ENCODE measurements at regions not wholly inside any gene's neighbourhood (a gene's known extent, or its start where the extent isn't known, plus 50 kb on each side); places are given as distances from the start of the nearest gene placed in this dataset.
"Not testable (repeated sequence)": the region's sequence is repeated elsewhere in the genome, so short reads cannot be mapped to it uniquely, and the experiment has no call there.

DNA sequence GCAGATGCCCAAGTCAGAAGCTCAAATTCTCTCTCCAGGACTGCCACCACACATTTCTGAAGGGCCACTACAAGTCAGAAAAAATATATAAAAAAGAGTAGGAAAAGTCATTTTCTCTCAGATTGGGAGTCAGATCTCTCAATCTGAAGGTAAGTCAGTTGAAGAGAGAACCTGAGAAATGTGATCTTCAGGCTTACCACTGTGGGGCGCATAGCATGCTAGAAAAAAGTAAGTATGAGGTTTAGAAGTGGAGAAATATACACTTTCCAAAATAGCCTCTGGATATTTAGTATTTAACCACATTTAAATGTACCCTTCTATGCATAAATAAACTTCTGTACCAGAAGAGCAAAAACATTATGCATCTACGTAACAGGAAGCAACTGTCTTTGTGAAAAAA lies 800.7 kb upstream of the CTNND2 start:
- DNase-seq = no peak

DNA sequence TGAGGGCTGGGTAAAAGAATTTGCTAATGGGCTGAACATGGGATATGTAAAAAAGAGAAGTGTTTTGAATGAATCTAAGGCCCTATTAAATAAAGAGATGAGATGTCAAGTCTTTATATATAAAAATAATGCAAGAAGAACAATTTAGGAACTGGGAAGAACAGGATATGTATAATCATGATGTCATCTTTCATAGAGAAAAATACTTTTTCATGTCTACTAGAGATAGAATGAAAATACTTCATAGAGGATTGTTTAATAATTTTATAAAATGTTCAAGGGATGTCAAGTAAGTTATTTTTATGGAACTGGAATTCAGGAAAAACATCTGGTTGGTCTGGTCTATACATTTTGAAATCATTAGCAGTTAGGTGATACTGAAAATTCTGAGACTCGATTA lies 799.0 kb upstream of the CTNND2 start:
- DNase-seq = no peak

DNA sequence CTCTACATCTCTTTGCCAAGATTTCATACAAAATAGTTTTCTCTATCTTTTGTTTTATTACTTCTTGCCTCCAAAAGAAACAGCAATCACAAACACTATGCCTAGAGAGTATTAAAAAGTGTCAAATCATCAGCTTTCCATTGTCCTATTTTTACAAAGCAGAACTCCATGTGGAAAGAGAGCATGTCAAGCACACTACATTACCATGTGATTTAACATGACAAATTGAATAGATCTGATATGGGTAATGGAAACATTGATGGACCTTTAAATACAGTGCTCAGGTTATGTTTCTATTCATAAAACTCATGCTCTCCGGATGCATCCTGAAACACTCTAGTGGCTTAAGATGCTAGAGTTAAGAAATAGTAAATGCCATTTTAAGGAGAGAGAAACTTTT lies 791.4 kb upstream of the CTNND2 start:
- no peak for DNase-seq

DNA sequence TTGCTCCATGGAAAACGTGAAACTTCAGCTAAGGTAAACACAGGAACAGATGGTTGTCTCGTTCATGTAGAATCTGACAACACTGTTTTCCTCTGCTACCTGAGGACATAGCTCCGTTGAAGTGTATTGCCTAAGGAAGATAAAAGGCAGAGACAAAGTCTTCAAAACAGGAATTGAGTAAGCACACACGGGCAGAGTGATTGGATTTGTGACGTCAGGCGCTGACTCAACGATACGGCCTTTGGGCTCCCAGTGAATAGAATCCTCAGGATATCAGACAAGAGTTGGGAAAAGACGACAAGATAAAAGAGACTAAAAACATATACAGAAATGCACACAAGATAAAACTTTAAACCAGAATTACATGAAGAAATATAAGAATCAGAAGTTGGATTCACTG lies 787.1 kb upstream of the CTNND2 start:
- DNase-seq = no peak

DNA sequence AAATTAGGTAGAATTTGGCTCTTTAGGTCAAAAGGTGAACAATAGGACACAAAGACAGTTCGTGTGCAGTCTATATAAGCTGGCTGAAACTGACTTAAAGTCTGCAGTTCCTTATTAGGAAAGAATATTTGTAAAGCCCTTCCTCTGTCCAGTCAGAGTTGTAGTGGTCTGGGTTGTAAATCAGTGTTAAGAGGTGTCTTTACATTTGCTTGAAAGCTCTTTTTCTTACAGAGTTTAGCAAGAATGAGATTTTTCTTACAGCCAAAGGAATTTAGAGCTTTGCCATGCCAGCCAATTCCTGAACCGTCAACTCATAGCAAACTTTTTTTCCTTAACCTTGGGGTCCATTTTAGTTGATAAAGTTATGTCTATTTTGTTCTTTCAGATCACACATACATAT lies 786.1 kb upstream of the CTNND2 start:
- DNase-seq = no peak

DNA sequence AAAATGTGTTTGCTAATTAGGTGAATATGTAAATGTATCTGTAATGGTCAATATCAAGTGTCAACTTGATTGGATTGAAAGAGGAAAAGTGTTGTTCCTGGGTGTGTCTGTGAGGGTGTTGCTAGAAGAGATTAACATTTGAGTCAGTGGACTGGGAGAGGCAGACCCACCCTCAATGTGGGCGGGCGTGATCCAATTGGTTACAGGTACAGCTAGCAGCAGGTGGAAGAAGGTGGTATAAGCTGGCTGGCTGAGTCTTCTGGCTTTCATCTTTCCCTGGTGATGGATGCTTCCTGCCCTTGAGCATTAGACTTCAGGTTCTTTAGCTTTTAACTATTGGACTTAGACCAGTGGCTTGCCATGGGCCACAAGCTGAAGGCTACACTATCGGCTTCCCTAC lies 779.0 kb upstream of the CTNND2 start:
- no peak for DNase-seq

DNA sequence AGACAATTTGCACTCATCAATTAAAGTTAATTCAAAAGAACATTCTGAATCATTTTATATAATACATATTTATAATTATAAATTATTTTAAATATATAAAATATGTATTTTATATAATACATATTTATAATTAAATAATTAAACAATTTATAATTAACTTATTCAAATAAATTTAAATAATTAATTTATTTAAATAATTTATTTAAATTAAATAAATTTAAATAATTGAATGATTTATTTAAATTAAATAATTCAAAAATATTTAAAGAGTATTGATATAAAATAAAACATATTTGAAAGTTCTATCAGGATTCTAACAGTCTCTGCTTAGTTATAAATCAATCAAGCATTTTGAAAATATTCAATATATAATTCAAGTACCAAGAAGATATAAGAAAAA lies 775.5 kb upstream of the CTNND2 start:
- DNase-seq = no peak

DNA sequence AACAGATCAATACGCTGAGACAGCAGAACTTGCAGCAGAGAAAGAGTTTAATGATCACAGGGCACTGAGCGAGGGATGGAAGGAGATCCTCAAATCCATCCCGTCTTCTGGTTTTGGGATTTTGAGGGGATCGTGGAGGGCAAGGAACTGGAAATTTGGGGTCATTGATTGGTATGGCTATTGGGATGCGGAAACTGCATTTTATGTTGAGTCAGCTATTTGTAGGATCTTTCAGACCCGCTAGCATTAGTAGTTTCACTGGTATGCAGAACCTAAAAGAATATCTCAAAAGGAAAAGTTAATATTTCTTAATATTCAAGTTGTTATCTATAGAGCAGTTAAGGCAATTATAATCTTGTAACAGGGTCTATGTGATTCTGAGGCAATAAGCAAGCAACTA lies 771.7 kb upstream of the CTNND2 start:
- DNase-seq = no peak

DNA sequence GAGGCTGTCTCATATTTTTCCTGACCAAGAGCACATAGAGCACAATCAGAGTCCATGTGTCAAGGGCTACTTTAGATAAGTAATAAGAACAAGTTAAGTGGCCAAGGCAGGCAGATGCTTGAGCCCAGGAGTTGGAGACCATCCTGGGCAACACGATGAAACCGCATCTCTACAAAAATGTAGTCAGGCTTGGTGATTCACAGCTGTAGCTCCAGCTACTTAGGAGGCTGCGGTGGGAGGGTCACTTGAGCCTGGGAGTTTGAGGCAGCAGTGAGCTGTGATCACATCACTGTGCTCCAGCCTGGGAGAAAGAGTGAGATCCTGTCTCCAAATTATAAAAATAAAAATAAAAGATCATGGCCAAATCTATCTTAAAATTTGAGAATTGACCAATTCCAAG lies 767.9 kb upstream of the CTNND2 start:
- no peak for DNase-seq

DNA sequence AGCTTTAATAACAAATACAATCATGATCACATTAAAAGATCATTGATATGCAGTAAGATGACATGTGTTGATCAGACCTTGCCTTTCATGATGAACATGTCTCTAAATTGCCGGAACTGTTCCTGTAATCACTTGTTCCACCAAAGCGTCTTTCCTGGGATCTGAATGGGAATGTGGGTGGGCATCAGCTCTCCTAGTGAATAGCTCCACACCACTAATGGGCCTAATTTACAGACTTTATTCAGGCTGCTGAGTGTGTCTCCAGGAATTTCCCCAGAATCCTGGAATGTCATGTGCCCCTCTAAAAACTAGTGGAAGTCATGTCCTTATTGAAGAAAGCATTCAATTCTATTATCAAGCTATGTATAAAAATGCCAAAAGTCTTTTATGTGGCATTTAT lies 765.1 kb upstream of the CTNND2 start:
- DNase-seq = no peak

DNA sequence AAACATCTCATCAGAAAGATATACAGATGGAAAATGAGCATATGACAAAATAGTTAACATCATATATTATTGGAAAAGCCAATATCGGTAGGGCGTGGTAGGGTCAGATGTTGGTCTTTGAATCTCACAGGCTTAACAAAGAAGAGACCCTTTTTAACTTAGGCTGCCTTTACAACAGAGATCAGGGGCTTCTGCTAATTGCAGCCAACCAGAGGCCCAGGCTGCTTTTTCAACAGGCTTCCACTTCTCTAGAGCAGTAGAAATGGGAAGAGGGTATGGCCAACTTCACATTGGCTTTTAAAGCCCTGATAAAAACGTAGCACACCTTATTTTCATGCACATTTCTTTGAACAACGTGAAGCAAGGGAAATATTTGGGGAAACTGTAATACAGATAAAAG lies 764.3 kb upstream of the CTNND2 start:
- DNase-seq = no peak

DNA sequence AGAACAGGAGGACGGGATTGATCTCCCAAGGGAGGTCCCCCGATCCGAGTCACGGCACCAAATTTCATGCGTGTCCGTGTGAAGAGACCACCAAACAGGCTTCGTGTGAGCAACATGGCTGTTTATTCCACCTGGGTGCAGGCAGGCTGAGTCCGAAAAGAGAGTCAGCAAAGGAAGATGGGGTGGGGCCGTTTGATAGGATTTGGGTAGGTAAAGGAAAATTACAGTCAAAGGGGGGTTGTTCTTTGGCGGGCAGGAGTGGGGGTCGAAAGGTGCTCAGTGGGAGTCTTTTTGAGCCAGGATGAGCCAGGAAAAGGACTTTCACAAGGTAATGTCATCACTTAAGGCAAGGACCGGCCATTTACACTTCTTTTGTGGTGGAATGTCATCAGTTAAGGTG lies 763.6 kb upstream of the CTNND2 start:
- DNase-seq = not testable (repeated sequence)

DNA sequence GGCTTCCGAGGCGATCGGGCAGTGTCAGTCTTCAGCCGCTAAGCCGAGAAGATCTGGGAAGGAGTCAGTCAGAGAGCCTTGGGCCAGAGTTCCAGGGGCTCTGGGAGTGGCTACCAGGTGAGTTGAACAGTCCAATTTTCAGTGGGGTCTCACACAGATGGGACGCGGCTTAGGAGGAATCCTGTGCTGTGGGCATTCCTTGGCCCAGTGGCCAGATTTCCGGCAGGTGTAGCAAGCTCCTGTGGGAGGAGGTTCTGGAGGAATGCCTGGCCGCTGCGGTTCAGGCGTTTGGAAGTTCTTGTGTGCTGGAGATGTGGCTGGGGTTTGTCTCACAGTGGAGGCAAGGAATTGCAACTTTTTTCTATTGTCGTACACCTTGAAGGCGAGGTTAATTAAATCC lies 761.5 kb upstream of the CTNND2 start:
- not testable (repeated sequence) for DNase-seq

DNA sequence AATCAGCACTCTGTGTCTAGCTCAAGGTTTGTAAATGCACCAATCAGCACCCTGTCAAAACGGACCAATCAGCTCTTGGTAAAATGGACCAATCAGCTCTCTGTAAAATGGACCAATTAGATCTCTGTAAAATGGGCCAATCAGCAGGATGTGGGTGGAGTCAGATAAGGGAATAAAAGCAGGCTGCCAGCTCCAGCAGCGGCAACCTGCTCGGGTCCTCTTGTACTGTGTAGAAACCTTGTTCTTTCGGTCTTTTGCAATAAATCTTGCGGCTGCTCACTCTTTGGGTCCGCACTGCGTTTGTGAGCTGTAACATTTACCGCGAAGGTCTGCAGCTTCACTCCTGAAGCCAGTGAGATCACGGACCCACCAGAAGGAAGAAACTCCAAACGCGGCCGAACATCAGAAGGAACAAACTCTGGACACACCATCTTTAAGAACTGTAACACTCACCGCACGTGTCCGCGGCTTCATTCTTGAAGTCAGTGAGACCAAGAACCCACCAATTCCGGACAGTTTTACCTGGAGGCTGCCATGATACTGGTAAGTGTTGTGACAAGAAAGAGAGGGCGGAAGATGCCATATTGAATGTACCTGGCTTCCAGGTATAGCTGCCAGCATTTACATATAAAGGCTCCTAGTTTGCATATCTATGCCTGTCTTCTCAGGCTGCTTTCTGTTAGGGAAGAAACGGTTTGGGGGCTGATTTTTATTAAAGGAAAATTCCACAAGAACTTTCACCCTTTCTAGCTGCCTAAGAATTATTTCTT lies 758.5 kb upstream of the CTNND2 start:
- no peak for DNase-seq

DNA sequence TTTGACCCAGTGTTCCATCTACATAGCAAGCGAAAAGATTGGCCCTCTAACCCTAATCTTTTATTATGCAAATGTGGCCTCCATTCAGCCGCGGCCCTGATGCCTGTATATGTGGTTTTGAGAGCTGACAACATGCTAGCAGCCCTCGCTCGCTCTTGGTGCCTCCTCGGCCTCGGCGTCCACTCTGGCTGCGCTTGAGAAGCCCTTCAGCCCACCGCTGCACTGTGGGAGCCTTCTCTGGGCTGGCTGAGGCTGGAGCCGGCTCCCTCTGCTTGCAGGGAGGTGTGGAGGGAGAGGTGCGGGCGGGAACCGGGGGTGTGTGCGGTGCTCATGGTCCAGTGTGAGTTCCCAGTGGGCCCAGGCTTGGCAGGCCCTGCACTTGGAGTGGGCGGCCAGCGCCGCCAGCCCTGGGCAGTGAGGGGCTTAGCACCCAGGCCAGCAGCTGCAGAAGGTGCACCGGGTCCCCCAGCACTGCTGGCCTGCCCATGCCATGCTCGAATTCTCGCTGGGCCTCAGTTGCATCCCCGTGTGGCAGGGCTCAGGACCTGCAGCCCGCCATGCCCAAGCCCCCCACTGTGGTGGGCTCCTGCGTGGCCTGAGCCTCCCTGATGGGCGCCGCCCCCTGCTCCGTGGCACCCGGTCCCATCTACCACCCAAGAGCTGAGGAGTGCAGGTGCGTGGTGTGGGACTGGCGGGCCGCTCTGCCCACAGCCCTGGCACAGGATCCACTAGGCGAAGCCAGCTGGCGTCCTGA lies 757.5 kb upstream of the CTNND2 start:
- no peak for DNase-seq

DNA sequence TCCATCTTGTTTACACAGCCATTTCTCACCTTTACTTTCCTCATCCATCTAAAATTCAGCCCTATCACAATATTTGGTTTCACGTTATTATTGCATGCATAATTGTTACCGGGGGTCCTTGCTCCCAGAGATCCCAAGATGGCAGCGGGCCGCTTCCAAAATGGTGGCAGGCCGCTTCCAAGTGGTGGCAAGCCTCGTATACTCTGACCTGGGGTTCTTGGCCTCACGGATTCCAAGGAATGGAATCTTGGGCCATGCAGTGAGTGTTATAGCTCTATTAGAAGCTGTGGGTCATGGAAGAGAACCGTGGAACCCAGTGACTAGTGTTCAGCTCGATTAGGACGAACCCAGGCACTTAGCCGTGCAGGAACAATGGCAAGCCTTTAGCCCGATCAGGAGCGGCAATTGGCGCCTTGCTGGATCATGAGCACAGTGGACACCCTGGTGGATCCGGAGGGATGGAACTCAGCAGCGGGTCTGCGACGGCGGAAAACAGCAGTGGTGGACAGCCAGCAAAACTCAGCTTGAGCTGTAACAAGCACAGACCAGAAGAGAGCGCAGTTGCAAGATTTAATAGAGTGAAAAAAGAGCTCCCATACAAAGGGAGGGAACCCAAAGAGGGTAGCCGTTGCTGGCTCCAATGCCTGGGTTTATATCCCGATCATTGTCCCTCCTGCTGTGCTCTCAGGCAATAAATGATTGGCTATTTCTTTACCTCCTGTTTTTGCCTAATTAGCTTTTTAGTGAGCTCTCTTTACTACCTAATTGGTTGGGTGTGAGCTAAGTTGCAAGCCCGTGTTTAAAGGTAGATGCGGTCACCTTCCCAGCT lies 756.2 kb upstream of the CTNND2 start:
- not testable (repeated sequence) for DNase-seq

DNA sequence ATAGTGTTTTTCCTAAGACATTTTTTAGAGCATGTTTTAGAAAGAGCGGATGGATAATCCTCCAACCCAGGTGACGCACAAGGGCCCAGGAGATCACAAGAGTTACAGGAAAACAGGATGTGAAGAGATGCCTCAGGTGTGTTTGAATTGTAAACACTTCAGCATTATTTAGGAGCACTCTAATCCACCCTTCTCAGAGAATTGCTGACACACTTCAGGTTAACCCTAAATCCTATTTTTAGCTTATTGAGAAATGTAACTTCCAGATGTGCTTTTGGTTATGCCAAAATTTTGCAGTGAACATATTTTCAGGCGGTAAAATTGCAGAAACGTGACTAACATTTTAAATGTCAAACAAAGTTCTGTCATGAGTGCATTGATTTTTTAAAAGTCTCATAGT lies 755.4 kb upstream of the CTNND2 start:
- no peak for DNase-seq

DNA sequence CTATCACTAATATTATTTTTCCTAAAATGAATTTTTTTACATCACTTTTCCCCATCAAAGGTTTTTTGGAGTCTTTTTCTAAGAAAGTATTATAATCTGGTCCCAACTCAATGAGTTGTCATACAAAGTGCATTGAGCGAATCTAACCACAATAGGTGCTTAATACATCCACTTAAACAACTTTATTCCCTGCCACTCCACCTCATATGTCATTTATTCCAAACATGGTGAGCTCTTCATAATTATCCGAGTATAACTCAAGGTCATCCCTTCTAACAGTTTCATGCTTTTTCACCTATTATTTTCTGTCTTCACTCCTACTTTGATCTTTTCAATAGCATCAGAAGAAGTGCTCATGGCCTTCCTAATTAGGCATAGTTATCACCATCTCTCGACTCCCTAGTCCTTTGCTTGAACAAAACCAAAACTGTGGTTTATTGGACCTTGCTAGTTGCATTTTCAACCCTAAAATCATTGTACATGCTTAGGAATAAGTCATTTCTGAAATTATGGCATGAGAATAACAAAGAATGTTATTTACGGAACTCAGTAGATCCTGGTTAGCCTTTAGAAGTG lies 754.7 kb upstream of the CTNND2 start:
- DNase-seq = no peak

DNA sequence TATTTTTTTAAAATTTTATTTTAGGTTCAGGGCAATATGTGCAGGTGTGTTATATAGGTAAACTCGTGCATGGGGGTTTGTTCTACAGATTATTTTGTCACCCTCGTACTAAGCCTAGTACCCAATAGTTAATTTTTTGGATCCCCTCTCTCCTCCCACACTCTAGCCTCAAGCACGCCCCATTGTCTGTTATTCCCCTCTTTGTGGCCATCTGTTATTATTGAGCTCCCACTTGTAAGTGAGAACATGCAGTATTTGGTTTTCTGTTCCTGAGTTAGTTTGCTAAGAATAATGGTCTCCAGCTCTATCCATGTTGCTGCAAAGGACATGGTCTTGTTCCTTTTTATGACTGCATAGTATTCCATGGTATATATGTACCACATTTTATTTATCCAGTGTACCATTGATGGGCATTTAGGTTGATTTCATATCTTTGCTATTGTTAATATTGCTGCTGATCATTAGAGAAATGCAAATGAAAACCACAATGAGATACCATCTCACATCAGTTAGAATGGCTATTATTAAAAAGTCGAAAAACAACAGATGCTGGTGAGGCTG lies 753.7 kb upstream of the CTNND2 start:
- DNase-seq = not testable (repeated sequence)

DNA sequence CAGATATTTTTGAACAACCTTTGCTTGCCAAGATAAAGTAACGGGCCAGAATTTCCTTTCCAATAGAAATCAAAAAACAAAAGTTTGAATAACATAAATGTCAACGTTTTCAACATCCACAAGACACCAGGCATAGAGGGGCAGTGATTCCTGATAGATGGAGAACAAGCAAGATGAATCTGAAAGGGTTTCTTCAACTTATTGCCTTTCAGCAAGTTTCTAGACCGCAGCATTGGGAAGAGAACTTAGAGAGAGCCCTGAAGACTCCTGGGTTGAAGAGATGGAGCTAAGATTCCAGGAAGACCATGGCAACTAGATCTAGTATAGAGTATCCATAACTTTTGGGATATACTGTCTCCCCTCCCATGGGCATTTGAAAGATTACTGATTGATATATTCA lies 751.4 kb upstream of the CTNND2 start:
- no peak for DNase-seq

DNA sequence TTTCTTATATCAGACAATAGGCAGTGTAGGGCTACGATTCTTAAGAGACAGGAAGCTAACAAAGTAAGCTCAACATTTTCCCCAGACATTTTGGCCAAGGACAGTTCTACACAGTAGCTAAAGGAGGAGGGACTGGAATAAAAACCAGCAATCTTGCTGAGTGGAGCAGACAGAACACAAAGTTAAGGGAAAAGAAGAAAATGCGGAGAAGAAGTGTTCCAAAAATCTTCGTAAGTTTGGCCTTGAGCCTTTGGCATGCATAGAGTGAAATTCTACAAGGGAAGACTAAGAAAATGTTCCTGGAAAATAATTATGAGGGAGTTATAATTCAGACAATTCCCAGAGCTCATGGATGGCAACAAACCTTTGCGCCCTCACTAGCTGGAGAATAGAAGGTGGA lies 748.0 kb upstream of the CTNND2 start:
- no peak for DNase-seq

DNA sequence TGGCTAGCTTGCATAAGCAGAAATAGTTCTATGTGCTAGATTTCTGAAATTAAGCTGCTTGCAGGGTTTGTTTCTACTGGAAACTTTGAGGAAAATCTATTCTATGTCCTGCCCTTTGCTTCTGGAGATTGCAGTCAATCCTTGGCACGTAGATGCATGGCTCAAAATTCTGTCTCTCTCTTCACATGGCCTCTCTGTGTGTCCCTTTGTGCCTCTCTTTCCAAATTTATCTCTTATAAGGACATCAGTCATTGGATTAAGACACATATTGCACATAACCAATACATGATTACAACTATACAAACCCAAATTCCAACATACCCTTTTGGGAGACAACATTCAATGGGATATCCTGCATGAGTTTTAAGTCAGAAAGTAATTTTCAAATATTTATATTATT lies 744.3 kb upstream of the CTNND2 start:
- no peak for DNase-seq

DNA sequence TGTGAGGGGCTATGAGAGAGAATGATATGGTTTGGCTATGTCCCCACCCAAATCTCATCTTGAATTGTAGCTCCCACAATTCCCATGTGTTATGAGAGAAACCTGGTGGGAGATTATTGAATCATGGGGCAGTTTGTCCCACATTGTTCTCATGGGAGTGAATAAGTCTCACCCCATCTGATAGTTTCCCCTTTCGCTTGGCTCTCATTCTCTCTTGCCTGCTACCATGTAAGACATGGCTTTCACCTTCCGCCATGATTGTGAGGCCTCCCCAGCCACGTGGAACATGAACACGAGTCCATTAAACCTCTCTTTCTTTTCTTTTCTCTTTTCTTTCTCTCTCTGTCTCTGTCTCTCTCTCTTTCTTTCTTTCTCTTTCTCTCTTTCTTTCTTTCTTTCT lies 743.4 kb upstream of the CTNND2 start:
- no peak for DNase-seq

Measured in activated gamma-delta T cell (primary cell).